LNCaP clone FGC (cell line): ENCODE measurements at regions not wholly inside any gene's neighbourhood (a gene's known extent, or its start where the extent isn't known, plus 50 kb on each side); places are given as distances from the start of the nearest gene placed in this dataset.

Source experiments
- DNase-seq: peaks from one replicate; pipeline ENCODE4 v3.0.0-alpha.2; 2011; ENCODE audit warnings: low read depth
- H3K4me3 ChIP-seq: 2 replicates; pipeline ENCODE4 v1.5.1; 2011; ENCODE audit warnings: mild to moderate bottlenecking, low read depth, low read length, control low read depth
- CTCF ChIP-seq: IDR thresholded peaks from 2 replicates; pipeline ENCODE4 v1.5.1; 2012; ENCODE audit warnings: mild to moderate bottlenecking; ENCODE audit not compliant: control insufficient read depth, insufficient read depth; ENCODE audit errors: extremely low read depth

DNA sequence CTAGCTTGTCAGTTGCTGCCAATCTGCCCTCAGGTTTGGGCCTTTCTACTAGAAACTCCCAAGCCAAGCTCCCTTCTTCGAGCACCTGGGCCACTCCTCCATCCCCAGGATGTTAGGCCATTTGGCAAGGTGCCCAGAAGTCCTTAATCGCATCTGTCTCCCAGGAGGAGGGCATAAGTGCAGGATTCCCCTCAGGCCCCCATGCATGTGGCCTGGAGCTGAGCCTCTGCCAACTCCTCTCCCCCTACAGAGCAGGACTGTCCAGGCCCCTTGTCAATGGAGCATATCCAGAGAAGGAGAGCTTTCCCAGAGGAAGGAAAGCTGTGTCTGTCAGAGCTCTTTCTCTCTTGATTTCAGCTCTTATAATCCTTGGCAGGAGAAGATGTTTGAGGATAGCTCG, 182.6 kb upstream of the ROPN1 start:
- TF ChIP-seq CTCF = no peak
- DNase-seq = no peak

DNA sequence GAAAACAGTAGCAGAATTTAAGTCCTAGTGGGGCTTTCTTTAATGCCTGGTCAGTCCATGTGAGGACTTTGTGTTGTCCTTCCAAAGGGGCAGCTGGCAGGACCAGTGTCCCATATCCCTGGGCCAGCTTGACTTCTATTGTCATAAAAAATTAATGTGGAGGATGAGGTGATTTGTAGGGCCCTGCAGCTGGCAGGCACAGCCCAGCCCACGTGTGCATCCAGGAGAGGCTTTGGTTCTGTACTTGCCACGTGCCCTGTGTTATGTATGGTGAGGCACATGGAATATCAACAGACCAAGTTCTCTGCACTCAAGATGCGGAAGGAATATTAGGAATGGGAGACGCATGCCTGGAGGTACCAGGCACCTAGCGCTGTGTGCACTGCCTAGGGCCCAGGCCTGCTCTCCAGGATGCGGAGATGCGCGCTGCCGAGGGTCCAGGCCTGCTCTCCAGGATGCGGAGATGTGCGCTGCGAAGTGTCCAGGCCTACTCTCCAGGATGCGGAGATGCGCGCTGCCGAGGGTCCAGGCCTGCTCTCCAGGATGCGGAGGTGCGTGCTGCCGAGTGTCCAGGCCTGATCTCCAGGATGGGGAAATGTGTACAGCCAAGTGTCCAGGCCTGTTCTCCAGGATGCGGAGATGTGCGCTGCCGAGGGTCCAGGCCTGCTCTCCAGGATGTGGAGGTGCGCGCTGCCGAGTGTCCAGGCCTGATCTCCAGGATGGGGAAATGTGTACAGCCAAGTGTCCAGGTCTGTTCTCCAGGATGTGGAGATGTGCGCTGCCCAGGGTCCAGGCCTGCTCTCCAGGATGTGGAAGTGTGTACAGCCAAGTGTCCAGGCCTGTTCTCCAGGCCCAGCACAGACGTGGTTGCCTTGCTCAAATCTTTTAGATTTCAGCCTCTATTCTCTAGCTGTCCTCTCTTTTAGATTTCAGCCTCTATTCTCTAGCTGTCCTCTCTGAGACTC, 183.3 kb upstream of the ROPN1 start:
- H3K4me3 ChIP-seq = no peak overlapping the region
- no peak for TF ChIP-seq CTCF
- DNase-seq = no peak

More for the DNA sequence above, 182.6 kb upstream of the ROPN1 start:
- no peak overlapping the region for H3K4me3 ChIP-seq

GRCh38 chr3:124177071-124177470, 185.1 kb upstream of the ROPN1 start:
- DNase-seq = no peak
- no peak for TF ChIP-seq CTCF
- no peak overlapping the region for H3K4me3 ChIP-seq

DNA sequence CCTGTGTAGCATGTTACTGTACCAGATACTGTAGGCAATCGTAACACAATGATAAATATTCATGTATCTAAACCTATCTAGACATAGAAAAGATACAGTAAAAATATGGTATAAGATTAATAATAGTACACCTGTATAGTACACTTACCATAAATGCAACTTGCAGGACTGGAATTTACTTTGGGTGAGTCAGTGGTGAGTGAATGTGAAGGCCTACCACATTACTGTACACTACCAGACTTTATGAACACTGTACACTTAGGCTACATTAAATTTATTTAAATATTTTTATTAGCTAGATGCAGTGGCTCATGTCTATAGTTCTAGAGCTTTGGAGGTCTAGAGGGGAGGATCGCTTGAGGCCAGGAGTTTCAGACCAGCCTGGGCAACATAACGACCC, 186.6 kb upstream of the ROPN1 start:
- no peak for TF ChIP-seq CTCF
- DNase-seq = no peak
- no peak overlapping the region for H3K4me3 ChIP-seq

GRCh38 chr3:124200407-124200806, 208.5 kb upstream of the ROPN1 start:
- no peak for DNase-seq
- no peak for TF ChIP-seq CTCF

DNA sequence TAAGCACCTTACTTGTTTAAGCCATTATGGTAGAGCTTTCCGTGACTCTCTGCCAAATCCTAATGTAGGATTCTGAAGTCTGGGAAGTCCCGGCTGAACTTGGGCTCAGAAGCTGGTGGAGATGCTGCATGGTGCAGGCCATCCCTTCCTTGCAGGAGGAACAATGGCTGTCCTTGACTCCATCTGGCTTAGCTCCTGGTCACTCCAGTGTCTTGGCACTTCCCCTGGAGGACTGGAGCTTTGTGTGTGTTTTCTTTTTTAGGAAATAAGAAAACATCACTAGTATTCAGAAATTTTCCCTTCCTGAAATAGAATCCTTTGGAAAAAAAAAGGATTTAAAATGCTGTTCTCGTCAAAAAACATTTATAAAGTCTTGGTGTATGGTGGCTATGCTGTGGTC, 209.3 kb upstream of the ROPN1 start:
- TF ChIP-seq CTCF = no peak
- no peak overlapping the region for H3K4me3 ChIP-seq
- no peak for DNase-seq

More at GRCh38 chr3:124200407-124200806, 208.5 kb upstream of the ROPN1 start:
- H3K4me3 ChIP-seq = no peak overlapping the region
